Activated CD4-positive, alpha-beta memory T cell treated with anti-CD3 and anti-CD28 coated beads, Interleukin-2, amount 10 ng/mL, durations not matched to agents 7 days and 5 days (primary cell): ENCODE measurements at regions not wholly inside any gene's neighbourhood (a gene's known extent, or its start where the extent isn't known, plus 50 kb on each side); places are given as distances from the start of the nearest gene placed in this dataset.
"Not testable (repeated sequence)": the region's sequence is repeated elsewhere in the genome, so short reads cannot be mapped to it uniquely, and the experiment has no call there.

Experiments used
- CTCF ChIA-PET: fragments of 350-600 bp; sonication (Branson Sonifier 250); formaldehyde crosslinking; loops from one replicate; lab custom pipeline; 2021; ENCODE audit warnings: antibody characterized with exemption, inconsistent platforms; lab: Charles Lee
- POLR2A ChIA-PET: fragments of 350-600 bp; sonication (Branson Sonifier 250); formaldehyde crosslinking; loops from one replicate; lab custom pipeline; 2021; ENCODE audit warnings: antibody characterized with exemption; lab: Charles Lee
- DNase-seq: peaks from one replicate; pipeline ENCODE4 v3.0.0-alpha.2; 2020
- H3K27ac Mint-ChIP-seq: one replicate; pipeline ENCODE4 v1.8.0; 2021; ENCODE audit warnings: mild to moderate bottlenecking, mixed read lengths
- H3K27me3 Mint-ChIP-seq: one replicate; pipeline ENCODE4 v1.8.0; 2021; ENCODE audit warnings: mixed read lengths
- H3K36me3 Mint-ChIP-seq: one replicate; pipeline ENCODE4 v1.8.0; 2021; ENCODE audit warnings: low read depth, mixed read lengths
- H3K4me1 Mint-ChIP-seq: one replicate; pipeline ENCODE4 v1.8.0; 2021; ENCODE audit warnings: mixed read lengths
- H3K4me3 Mint-ChIP-seq: one replicate; pipeline ENCODE4 v1.8.0; 2021; ENCODE audit warnings: mild to moderate bottlenecking, mixed read lengths
- H3K9me3 Mint-ChIP-seq: one replicate; pipeline ENCODE4 v1.8.0; 2021; ENCODE audit warnings: mixed read lengths

GRCh38 chr1:22210636-22211035 is 67.7 kb upstream of the WNT4 start:
- Mint-ChIP-seq H3K9me3 (no peaks in the 10 kb centered on the region), H3K36me3 (no peaks in the 10 kb centered on the region), H3K27me3 (peaks cover 54% of the 10 kb centered on the region), H3K27ac (no peak overlapping the region), H3K4me3 (no peak overlapping the region), H3K4me1 (no peaks in the 10 kb centered on the region)
- POLR2A ChIA-PET, result no interaction called here
- CTCF ChIA-PET, result no interaction called here
- no peak for DNase-seq

DNA sequence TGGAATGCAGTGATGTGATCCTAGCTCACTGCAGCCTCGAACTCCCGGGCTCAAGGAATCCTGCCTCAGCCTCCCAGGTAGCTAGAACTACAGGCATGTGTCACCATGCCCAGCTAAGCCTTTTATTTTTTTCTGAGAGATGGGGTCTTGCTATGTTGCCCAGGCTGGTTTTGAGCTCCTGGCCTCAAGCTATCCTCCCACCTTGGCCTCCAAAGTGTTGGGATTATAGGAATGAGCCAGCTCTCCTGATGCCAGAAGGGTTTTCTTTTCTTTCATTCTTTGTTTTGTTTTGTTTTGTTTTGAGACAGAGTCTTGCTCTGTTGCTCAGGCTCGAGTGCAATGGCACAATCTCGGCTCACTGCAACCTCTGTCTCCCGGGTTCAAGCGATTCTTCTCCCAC is 68.6 kb upstream of the WNT4 start:
- H3K4me3 Mint-ChIP-seq, POLR2A ChIA-PET, H3K36me3 Mint-ChIP-seq, DNase-seq, CTCF ChIA-PET, H3K9me3 Mint-ChIP-seq, H3K27ac Mint-ChIP-seq, H3K4me1 Mint-ChIP-seq: not testable (repeated sequence)
- H3K27me3 Mint-ChIP-seq, result peaks cover 56% of the 10 kb centered on the region

GRCh38 chr1:22212400-22213233 is 69.7 kb upstream of the WNT4 start:
- no peak overlapping the region for H3K4me3 Mint-ChIP-seq

GRCh38 chr1:22216210-22216883 is 73.5 kb upstream of the WNT4 start:
- H3K4me3 Mint-ChIP-seq, result no peak overlapping the region
- ChIA-PET CTCF (interaction anchor here (0.6 kb wide), 1 partner anchor 382 kb away, joined by 3 read pairs; no protein-coding TSS in a partner anchor), POLR2A (no interaction called here)
- no peaks in the 10 kb centered on the region for H3K36me3 Mint-ChIP-seq
- H3K9me3 Mint-ChIP-seq, result no peaks in the 10 kb centered on the region
- no peak overlapping the region for H3K27ac Mint-ChIP-seq
- no peak for DNase-seq
- no peaks in the 10 kb centered on the region for H3K4me1 Mint-ChIP-seq
- peaks cover 36% of the 10 kb centered on the region for H3K27me3 Mint-ChIP-seq

More at GRCh38 chr1:22212400-22213233, 69.7 kb upstream of the WNT4 start:
- no peak overlapping the region for H3K27ac Mint-ChIP-seq
- no peaks in the 10 kb centered on the region for H3K36me3 Mint-ChIP-seq
- ChIA-PET POLR2A (no interaction called here), CTCF (no interaction called here)
- H3K27me3 Mint-ChIP-seq, result peaks cover 56% of the 10 kb centered on the region
- DNase-seq, result no peak
- H3K9me3 Mint-ChIP-seq, result no peaks in the 10 kb centered on the region
- no peaks in the 10 kb centered on the region for H3K4me1 Mint-ChIP-seq

- POLR2A ChIA-PET, result no interaction called here
- H3K27ac Mint-ChIP-seq, result no peak overlapping the region
- DNase-seq, result no peak
- CTCF ChIA-PET, result interaction anchor here (0.7 kb wide), 1 partner anchor 558 kb away, joined by 3 read pairs; no protein-coding TSS in a partner anchor
- no peaks in the 10 kb centered on the region for H3K36me3 Mint-ChIP-seq
- no peak overlapping the region for H3K4me3 Mint-ChIP-seq
- H3K27me3 Mint-ChIP-seq, result peaks cover 31% of the 10 kb centered on the region
- no peaks in the 10 kb centered on the region for H3K4me1 Mint-ChIP-seq
- H3K9me3 Mint-ChIP-seq, result no peaks in the 10 kb centered on the region
Measured at GRCh38 chr1:22216966-22217365, 74.1 kb upstream of the WNT4 start.

GRCh38 chr1:22217811-22218460 is 75.0 kb upstream of the WNT4 start:
- peaks cover 23% of the 10 kb centered on the region for H3K27me3 Mint-ChIP-seq
- ChIA-PET POLR2A (no interaction called here), CTCF (interaction anchor here (0.7 kb wide), 1 partner anchor 559 kb away, joined by 3 read pairs; no protein-coding TSS in a partner anchor)
- DNase-seq, result no peak
- no peaks in the 10 kb centered on the region for H3K4me1 Mint-ChIP-seq
- no peaks in the 10 kb centered on the region for H3K9me3 Mint-ChIP-seq
- no peaks in the 10 kb centered on the region for H3K36me3 Mint-ChIP-seq
- no peak overlapping the region for H3K4me3 Mint-ChIP-seq
- no peak overlapping the region for H3K27ac Mint-ChIP-seq

DNA sequence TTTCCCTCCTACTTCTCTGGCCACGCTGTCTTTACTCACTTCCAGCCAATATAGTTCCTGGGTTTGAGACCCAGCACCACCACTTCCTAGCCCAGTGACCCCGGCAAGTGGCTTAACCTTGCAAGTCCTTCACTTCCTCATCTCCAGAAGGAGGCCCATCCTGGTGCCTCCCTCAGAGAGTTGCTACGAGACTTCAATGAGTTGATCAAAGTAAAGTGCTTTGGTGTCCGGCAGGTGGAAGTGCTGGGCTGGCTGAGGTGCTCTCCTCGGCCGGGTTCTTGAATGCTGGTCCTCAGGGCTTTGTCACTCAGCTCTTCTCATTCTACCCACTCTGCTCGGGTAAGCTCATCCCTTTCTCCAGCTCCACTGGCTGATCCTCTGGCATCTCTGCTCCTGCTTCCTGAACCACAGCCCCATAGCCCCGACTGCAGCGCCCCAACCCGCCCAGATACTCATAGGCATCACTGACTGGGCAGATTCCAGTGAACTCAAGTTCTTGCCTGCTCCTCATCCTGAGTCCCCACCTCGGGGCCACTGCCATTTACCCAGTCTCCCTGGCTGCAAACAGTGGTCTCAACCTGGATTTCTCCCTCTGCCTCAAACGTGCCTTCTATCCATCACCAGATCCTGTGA is 75.8 kb upstream of the WNT4 start:
- POLR2A ChIA-PET, result no interaction called here
- no peak overlapping the region for H3K27ac Mint-ChIP-seq
- H3K9me3 Mint-ChIP-seq, result no peaks in the 10 kb centered on the region

DNA sequence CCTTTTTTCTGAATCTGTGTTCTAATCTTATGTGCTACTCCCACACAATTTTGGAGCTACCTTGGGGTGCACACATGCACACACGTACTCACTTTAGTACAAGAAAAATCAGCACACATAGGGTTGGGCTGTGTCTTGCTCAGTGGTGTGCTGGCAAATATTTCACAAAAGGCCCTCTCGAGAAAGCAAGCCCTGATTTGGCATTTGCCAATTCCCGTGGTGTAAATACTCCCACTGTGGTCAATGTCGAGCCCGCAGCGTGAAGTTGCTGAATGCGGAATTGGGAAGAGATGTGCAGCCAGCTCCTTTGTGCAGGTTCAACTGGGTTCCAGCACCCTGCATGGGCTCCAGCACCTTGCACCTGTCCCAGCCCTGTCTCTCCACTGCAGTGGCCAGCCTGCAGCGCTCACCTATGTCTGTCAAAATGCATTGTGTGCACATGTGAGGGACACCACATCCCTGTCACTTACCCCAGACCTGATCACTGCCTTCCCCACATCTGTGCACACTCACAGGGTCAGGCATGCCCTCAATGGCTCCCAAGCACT is 78.4 kb upstream of the WNT4 start:
- no peak for DNase-seq
- H3K36me3 Mint-ChIP-seq, result no peaks in the 10 kb centered on the region
- no peak overlapping the region for H3K27ac Mint-ChIP-seq
- H3K4me3 Mint-ChIP-seq, result no peak overlapping the region
- H3K4me1 Mint-ChIP-seq, result no peaks in the 10 kb centered on the region
- no peaks in the 10 kb centered on the region for H3K9me3 Mint-ChIP-seq
- peaks cover 13% of the 10 kb centered on the region for H3K27me3 Mint-ChIP-seq
- CTCF ChIA-PET, result no interaction called here
- POLR2A ChIA-PET, result no interaction called here

More for the DNA sequence above, 75.8 kb upstream of the WNT4 start:
- no peak overlapping the region for H3K4me3 Mint-ChIP-seq
- H3K4me1 Mint-ChIP-seq, result no peaks in the 10 kb centered on the region
- peaks cover 18% of the 10 kb centered on the region for H3K27me3 Mint-ChIP-seq
- DNase-seq, result no peak
- CTCF ChIA-PET, result no interaction called here
- H3K36me3 Mint-ChIP-seq, result no peaks in the 10 kb centered on the region

GRCh38 chr1:22222723-22223122 is 79.8 kb upstream of the WNT4 start:
- Mint-ChIP-seq H3K27me3 (peaks cover 14% of the 10 kb centered on the region), H3K36me3 (no peaks in the 10 kb centered on the region), H3K27ac (no peak overlapping the region), H3K4me3 (no peak overlapping the region), H3K4me1 (no peaks in the 10 kb centered on the region), H3K9me3 (no peaks in the 10 kb centered on the region)
- CTCF ChIA-PET, result no interaction called here
- no peak for DNase-seq
- POLR2A ChIA-PET, result no interaction called here

DNA sequence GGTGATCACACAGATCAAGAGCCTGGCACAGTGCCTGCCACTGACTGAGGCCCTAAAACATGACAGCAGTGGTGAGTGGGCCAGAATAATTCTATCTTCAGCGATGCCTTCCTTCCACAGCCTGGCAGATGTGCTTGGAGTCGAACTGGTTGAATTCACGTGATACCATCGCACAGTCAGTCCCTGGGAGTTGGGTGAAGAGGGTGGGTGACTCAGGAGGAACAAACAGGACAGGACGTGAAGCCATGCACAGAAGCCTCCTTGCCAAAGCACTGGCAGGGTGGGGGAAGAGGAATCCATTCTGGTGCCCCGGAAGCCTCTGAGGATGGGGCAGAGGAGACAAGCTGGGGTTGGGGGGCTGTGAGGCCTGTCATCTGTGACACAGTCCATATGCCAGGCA is 80.3 kb upstream of the WNT4 start:
- POLR2A ChIA-PET, result no interaction called here

DNA sequence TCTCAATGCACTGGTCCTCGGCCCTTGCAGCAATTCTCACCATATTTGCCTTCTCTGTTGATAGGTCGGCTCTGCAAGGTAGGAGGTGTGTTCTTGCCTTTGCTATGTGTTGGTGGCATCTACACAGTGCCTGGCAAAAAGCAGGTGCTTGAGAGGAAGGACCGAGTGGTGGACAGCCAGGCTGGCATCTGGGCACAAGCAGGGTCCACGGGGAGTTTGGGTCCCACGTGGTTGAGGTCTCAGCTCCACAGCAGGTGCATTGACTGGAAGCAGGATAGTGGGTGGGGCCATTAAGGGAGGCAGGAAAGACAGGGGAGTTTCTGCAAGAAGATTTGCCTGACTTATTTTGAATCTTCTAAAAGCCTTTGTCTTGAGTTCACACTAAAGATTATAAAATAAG is 81.2 kb upstream of the WNT4 start:
- no peaks in the 10 kb centered on the region for H3K9me3 Mint-ChIP-seq
- no peak overlapping the region for H3K27ac Mint-ChIP-seq
- POLR2A ChIA-PET, result no interaction called here
- peaks cover 10% of the 10 kb centered on the region for H3K27me3 Mint-ChIP-seq
- H3K4me1 Mint-ChIP-seq, result no peaks in the 10 kb centered on the region
- CTCF ChIA-PET, result no interaction called here
- H3K36me3 Mint-ChIP-seq, result no peaks in the 10 kb centered on the region
- no peak for DNase-seq
- H3K4me3 Mint-ChIP-seq, result no peak overlapping the region

More for the DNA sequence above, 80.3 kb upstream of the WNT4 start:
- no peak for DNase-seq
- no peaks in the 10 kb centered on the region for H3K9me3 Mint-ChIP-seq
- peaks cover 14% of the 10 kb centered on the region for H3K27me3 Mint-ChIP-seq
- H3K36me3 Mint-ChIP-seq, result no peaks in the 10 kb centered on the region
- CTCF ChIA-PET, result no interaction called here
- no peak overlapping the region for H3K27ac Mint-ChIP-seq
- no peak overlapping the region for H3K4me3 Mint-ChIP-seq
- no peaks in the 10 kb centered on the region for H3K4me1 Mint-ChIP-seq

GRCh38 chr1:22224631-22225030 is 81.7 kb upstream of the WNT4 start:
- no peak for DNase-seq
- H3K36me3 Mint-ChIP-seq, result no peaks in the 10 kb centered on the region
- H3K9me3 Mint-ChIP-seq, result no peaks in the 10 kb centered on the region
- H3K4me3 Mint-ChIP-seq, result no peak overlapping the region
- H3K4me1 Mint-ChIP-seq, result no peaks in the 10 kb centered on the region
- ChIA-PET POLR2A (no interaction called here), CTCF (no interaction called here)
- no peak overlapping the region for H3K27ac Mint-ChIP-seq
- H3K27me3 Mint-ChIP-seq, result peaks cover 10% of the 10 kb centered on the region
